Transverse colon (tissue), 4 donors: ENCODE measurements at regions not wholly inside any gene's neighbourhood (a gene's known extent, or its start where the extent isn't known, plus 50 kb on each side); places are given as distances from the start of the nearest gene placed in this dataset.

Experiments used
- DNase-seq: peaks from one replicate; pipeline ENCODE4 v3.0.0-alpha.2; 2019
- H3K27ac ChIP-seq, 4 donors: fragments of 200-600 bp; sonication (generic); 2 replicates each; pipeline ENCODE4 v1.5.1; 2016 to 2018; ENCODE audit warnings: inconsistent platforms in 4 of 4
- H3K27me3 ChIP-seq: fragments of 200-600 bp; sonication (generic); 2 replicates; pipeline ENCODE4 v1.5.1; 2017; ENCODE audit warnings: inconsistent platforms
- H3K36me3 ChIP-seq, 4 donors: fragments of 200-600 bp; sonication (generic); 2 replicates each; pipeline ENCODE4 v1.5.1; 2017 to 2019; ENCODE audit warnings: inconsistent platforms in 4 of 4
- H3K4me1 ChIP-seq, 4 donors: fragments of 200-600 bp; sonication (generic); 2 replicates each; pipeline ENCODE4 v1.5.1; 2017 to 2020; ENCODE audit warnings: inconsistent platforms in 4 of 4
- H3K4me3 ChIP-seq, 4 donors: fragments of 200-600 bp; sonication (generic); 1 replicate in 1 of 4; 2 replicates in 3 of 4; pipeline versions ENCODE4 v1.5.1 to v1.6.1; 2017 to 2019; ENCODE audit warnings: inconsistent platforms in 4 of 4
- H3K9me3 ChIP-seq, 2 donors: fragments of 200-600 bp; sonication (generic); 2 replicates each; pipeline ENCODE4 v1.5.1; 2017 to 2019; ENCODE audit warnings: inconsistent platforms in 2 of 2
- EP300 ChIP-seq: sonication (generic); formaldehyde crosslinking; IDR thresholded peaks from one replicate; pipeline ENCODE4 v1.6.1; 2017; ENCODE audit warnings: antibody characterized with exemption, low read depth
- POLR2A ChIP-seq: fragments of 450-650 bp; IDR thresholded peaks from one replicate; pipeline ENCODE4 v1.6.1; 2016; ENCODE audit warnings: antibody characterized with exemption, mild to moderate bottlenecking, moderate library complexity
- POLR2AphosphoS5 ChIP-seq, 3 donors: sonication (generic); formaldehyde crosslinking; IDR thresholded peaks; one replicate each; pipeline ENCODE4 v1.6.1; 2016; ENCODE audit warnings: antibody characterized with exemption in 3 of 3
- WGBS, 2 donors: methylation state at CpG; one replicate each; pipeline ENCODE4 v1.1.5; 2018; ENCODE audit warnings: low coverage in 1 of 2; 5-methylcytosine and 5-hydroxymethylcytosine counted together
- in situ Hi-C, 4 donors: fragments of 200-750 bp; cut with MboI; loops; one replicate each; pipeline versions ENCODE4 v1.15.0 to v1.15.1; 2017; ENCODE audit warnings: low sequenced_read_pairs in 3 of 4, low pct_ligation_motif_present in 1 of 4, low pct_unique_long_range_greater_than_20kb in 1 of 4
- intact Hi-C: fragments of 100-400 bp; cut with DNase I; formaldehyde crosslinking; loops from one replicate; pipeline ENCODE4 v1.15.1; 2023; ENCODE audit warnings: low total_unique reads
- TF ChIP-seq, protein P1 (sequence below), 5 experiments: fragments of 200-600 bp in 3 of 5; fragments of 450-650 bp in 2 of 5; sonication (generic) in 3 of 5; IDR thresholded peaks; 1 replicate in 2 of 5; 2 replicates in 3 of 5; pipeline ENCODE4 v1.5.1; 2016 to 2017; ENCODE audit warnings: antibody characterized with exemption in 5 of 5, inconsistent platforms in 3 of 5, mild to moderate bottlenecking in 2 of 5, moderate library complexity in 1 of 5

DNA sequence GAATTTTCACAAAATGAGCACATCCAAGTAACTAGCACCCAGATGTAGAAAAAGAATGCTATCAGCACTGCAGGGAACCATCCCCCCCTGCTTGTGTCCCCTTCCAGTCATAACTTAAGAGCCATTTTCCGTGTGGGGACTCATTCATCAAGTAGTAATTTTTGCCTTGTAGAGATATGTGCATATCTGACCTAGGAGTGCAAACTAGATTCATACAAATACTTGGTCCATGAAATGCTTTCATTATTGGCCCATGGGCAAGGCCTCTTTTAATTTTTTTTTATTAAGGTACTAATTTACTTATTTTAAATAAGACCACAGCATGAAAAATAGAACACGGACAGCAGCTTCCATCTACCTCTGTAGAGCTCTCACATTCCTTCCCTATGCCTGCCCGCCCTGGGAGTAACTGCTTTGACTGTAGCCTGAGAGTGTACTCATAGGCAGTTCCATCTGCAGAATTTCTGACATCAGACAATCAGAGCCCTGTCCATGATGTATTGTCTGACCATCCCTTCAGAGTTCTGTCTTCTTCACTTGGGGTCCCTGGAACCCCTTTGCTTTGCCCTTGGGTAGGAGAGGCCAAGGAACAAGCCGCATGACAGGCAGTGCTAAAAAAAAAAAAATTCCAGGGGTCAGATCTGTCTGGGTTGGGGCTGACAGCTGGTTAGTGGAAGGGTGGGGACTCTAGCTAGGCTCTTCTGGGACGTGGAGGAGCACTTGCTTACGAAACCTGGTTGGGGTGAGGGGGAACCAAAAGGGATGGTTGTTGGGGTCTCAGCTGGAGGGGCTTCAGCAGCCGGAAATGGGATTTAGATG is 131.7 kb downstream of the C12orf75 start:
- WGBS, 2 donors = 67 to 78% methylated on average over 4 to 7 of the region's 7 CpGs
- peaks cover 4% of the 10 kb centered on the region for H3K27me3 ChIP-seq
- H3K4me1 ChIP-seq = no peaks in the 10 kb centered on the region
- intact Hi-C loops (no loop called here), in situ Hi-C loops (no loop called here)
- H3K27ac ChIP-seq = no peak overlapping the region
- DNase-seq = no peak
- H3K36me3 ChIP-seq = no peaks in the 10 kb centered on the region
- H3K9me3 ChIP-seq = no peaks in the 10 kb centered on the region
- no peak overlapping the region for H3K4me3 ChIP-seq
- no peak for TF ChIP-seq POLR2AphosphoS5 (IDR thresholded peaks at IDR 0.05)
- TF ChIP-seq, protein P1, sequence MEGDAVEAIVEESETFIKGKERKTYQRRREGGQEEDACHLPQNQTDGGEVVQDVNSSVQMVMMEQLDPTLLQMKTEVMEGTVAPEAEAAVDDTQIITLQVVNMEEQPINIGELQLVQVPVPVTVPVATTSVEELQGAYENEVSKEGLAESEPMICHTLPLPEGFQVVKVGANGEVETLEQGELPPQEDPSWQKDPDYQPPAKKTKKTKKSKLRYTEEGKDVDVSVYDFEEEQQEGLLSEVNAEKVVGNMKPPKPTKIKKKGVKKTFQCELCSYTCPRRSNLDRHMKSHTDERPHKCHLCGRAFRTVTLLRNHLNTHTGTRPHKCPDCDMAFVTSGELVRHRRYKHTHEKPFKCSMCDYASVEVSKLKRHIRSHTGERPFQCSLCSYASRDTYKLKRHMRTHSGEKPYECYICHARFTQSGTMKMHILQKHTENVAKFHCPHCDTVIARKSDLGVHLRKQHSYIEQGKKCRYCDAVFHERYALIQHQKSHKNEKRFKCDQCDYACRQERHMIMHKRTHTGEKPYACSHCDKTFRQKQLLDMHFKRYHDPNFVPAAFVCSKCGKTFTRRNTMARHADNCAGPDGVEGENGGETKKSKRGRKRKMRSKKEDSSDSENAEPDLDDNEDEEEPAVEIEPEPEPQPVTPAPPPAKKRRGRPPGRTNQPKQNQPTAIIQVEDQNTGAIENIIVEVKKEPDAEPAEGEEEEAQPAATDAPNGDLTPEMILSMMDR (IDR thresholded peaks at IDR 0.05) = no peak
- no peak for TF ChIP-seq POLR2A
- no peak for TF ChIP-seq EP300

DNA sequence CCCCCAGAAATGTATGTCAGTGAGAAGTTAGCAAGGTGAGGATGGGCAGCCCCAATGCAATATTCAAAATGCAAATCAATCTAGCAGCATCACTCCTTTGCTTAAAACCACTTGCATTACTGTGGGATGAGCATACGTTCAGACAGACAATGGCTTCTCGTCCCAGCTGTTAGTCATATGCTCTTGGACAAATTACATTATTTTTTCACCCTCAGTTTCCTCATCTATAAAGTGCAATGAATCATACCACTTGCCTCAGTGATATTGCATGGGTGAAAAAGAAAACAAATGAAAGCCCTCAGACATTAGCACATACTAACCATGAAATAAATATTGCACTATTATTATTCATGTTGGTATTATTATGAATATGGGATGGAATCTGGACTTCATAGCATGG is 132.3 kb downstream of the C12orf75 start:
- Histone ChIP-seq H3K4me3 (no peak overlapping the region), H3K9me3 (no peaks in the 10 kb centered on the region), H3K36me3 (no peaks in the 10 kb centered on the region), H3K27ac (no peak overlapping the region), H3K27me3 (peaks cover 4% of the 10 kb centered on the region), H3K4me1 (no peaks in the 10 kb centered on the region)
- 72 to 85% methylated on average over 2 of the region's 2 CpGs for WGBS, 2 donors
- intact Hi-C loops = no loop called here
- TF ChIP-seq, protein P1 (IDR thresholded peaks at IDR 0.05) = no peak
- TF ChIP-seq POLR2A (no peak), EP300 (no peak), POLR2AphosphoS5 (IDR thresholded peaks at IDR 0.05) (no peak)
- DNase-seq = no peak
- in situ Hi-C loops = no loop called here

GRCh38 chr12:105464406-105464805 is 133.9 kb downstream of the C12orf75 start:
- H3K36me3 ChIP-seq = no peaks in the 10 kb centered on the region
- H3K27ac ChIP-seq = no peak overlapping the region
- WGBS, 2 donors = 38 to 46% methylated on average over 3 of the region's 3 CpGs
- TF ChIP-seq POLR2A = no peak
- TF ChIP-seq POLR2AphosphoS5 (IDR thresholded peaks at IDR 0.05) = no peak
- no peak for TF ChIP-seq EP300
- TF ChIP-seq, protein P1 (IDR thresholded peaks at IDR 0.05) = no peak
- no peak overlapping the region for H3K4me3 ChIP-seq
- H3K4me1 ChIP-seq = no peaks in the 10 kb centered on the region
- no peak for DNase-seq
- in situ Hi-C loops = no loop called here
- H3K9me3 ChIP-seq = no peaks in the 10 kb centered on the region
- intact Hi-C loops = no loop called here
- no peaks in the 10 kb centered on the region for H3K27me3 ChIP-seq

- 58 to 60% methylated on average over 4 to 5 of the region's 5 CpGs for WGBS, 2 donors
- no peaks in the 10 kb centered on the region for H3K9me3 ChIP-seq
- TF ChIP-seq POLR2A = no peak
- TF ChIP-seq POLR2AphosphoS5 (IDR thresholded peaks at IDR 0.05) = no peak
- TF ChIP-seq, protein P1 (IDR thresholded peaks at IDR 0.05) = no peak
- no peak for TF ChIP-seq EP300
- no peaks in the 10 kb centered on the region for H3K27me3 ChIP-seq
- no peak overlapping the region for H3K4me3 ChIP-seq
- in situ Hi-C loops = no loop called here
- no peak for DNase-seq
- intact Hi-C loops = no loop called here
- no peaks in the 10 kb centered on the region for H3K36me3 ChIP-seq
- H3K4me1 ChIP-seq = no peaks in the 10 kb centered on the region
- no peak overlapping the region for H3K27ac ChIP-seq
These were observed 135.9 kb downstream of the C12orf75 start for GRCh38 chr12:105466231-105466900.
